ENCODE measurements at regions not wholly inside any gene's neighbourhood (a gene's known extent, or its start where the extent isn't known, plus 50 kb on each side); places are given as distances from the start of the nearest gene placed in this dataset.
"Not testable (repeated sequence)": the region's sequence is repeated elsewhere in the genome, so short reads cannot be mapped to it uniquely, and the experiment has no call there.

- not testable (repeated sequence) for TF ChIP-seq CTCF (IDR thresholded peaks at IDR 0.05; ENCODE audit: extremely low read depth in 1 of 2, insufficient read depth in 1 of 2, low read depth in 1 of 2, low read length in 2 of 2); FOS (IDR thresholded peaks at IDR 0.05; ENCODE audit: borderline replicate concordance, insufficient read depth, low read length); POLR2A (IDR thresholded peaks at IDR 0.05; ENCODE audit: low read depth, low read length); MAX (IDR thresholded peaks at IDR 0.05; ENCODE audit: insufficient read depth, insufficient read length); POLR2AphosphoS5 (IDR thresholded peaks at IDR 0.05; ENCODE audit: insufficient read depth, low read depth, low read length); EZH2 (IDR thresholded peaks at IDR 0.05; ENCODE audit: borderline replicate concordance, low read depth, low read length, severe bottlenecking); JUN (IDR thresholded peaks at IDR 0.05; ENCODE audit: borderline replicate concordance, insufficient read depth, insufficient read length, low read depth)
Observed at GRCh38 chr7:50242111-50242510, 62.4 kb upstream of the IKZF1 start.

Data from endothelial cell of umbilical vein (primary cell).